Panc1 (cell line): ENCODE measurements at regions not wholly inside any gene's neighbourhood (a gene's known extent, or its start where the extent isn't known, plus 50 kb on each side); places are given as distances from the start of the nearest gene placed in this dataset.

Experiments used
- CTCF ChIP-seq: fragments of 450-650 bp; IDR thresholded peaks from 2 replicates; pipeline ENCODE4 v1.5.1; 2017; ENCODE audit warnings: mild to moderate bottlenecking
- POLR2AphosphoS5 ChIP-seq: IDR thresholded peaks from 2 replicates; pipeline ENCODE4 v1.6.1; 2012; ENCODE audit warnings: mild to moderate bottlenecking, low read depth, low read length, moderate library complexity
- REST ChIP-seq, 2 experiments: IDR thresholded peaks; 2 replicates each; pipeline ENCODE4 v1.6.1; 2011 to 2012; ENCODE audit warnings: low read depth in 2 of 2, control low read depth in 1 of 2, low read length in 1 of 2, mild to moderate bottlenecking in 1 of 2, moderate library complexity in 1 of 2; ENCODE audit not compliant: insufficient read depth in 1 of 2
- SIN3A ChIP-seq: IDR thresholded peaks from 2 replicates; pipeline ENCODE4 v1.6.1; 2012; ENCODE audit warnings: low read depth, mild to moderate bottlenecking, low read length, moderate library complexity, borderline replicate concordance; ENCODE audit not compliant: insufficient read depth
- TCF7L2 ChIP-seq: IDR thresholded peaks from 2 replicates; pipeline ENCODE4 v1.6.1; 2011; ENCODE audit warnings: mild to moderate bottlenecking, low read depth, low read length, inconsistent platforms

- TF ChIP-seq REST (IDR thresholded peaks at IDR 0.05; ENCODE audit: insufficient read depth in 1 of 2, low read depth in 2 of 2, low read length in 1 of 2) (no peak), CTCF (no peak), TCF7L2 (no peak), POLR2AphosphoS5 (no peak), SIN3A (no peak)
Measured at GRCh38 chr4:138677212-138677611, 338.4 kb upstream of the NOCT start.
